DND-41 (cell line): ENCODE measurements at regions not wholly inside any gene's neighbourhood (a gene's known extent, or its start where the extent isn't known, plus 50 kb on each side); places are given as distances from the start of the nearest gene placed in this dataset.
"Not testable (repeated sequence)": the region's sequence is repeated elsewhere in the genome, so short reads cannot be mapped to it uniquely, and the experiment has no call there.

Source experiments
- ATAC-seq: fragments of 200-7000 bp; cut with Tn5 transposase; 3 replicates; pipeline ENCODE4 v1.9.1; 2021; ENCODE audit warnings: low read depth; ENCODE audit not compliant: insufficient read depth
- DNase-seq: peaks from one replicate; pipeline ENCODE4 v3.0.0-alpha.2; 2020
- H2AFZ ChIP-seq: 2 replicates; pipeline ENCODE4 v1.6.0; 2012; ENCODE audit warnings: low read depth, low read length
- H3K27ac ChIP-seq: 2 replicates; pipeline ENCODE4 v1.5.1; 2012; ENCODE audit warnings: low read length, inconsistent platforms
- H3K27me3 ChIP-seq: fragments of 200-600 bp; sonication (generic); 2 replicates; pipeline ENCODE4 v1.6.0; 2012; ENCODE audit warnings: low read length, mild to moderate bottlenecking, inconsistent platforms; ENCODE audit not compliant: insufficient read depth, poor library complexity
- H3K36me3 ChIP-seq: 2 replicates; pipeline ENCODE4 v1.5.1; 2012; ENCODE audit warnings: low read length, inconsistent platforms; ENCODE audit not compliant: insufficient read depth
- H3K4me1 ChIP-seq: 2 replicates; pipeline ENCODE4 v1.5.1; 2012; ENCODE audit warnings: mild to moderate bottlenecking, low read length; ENCODE audit not compliant: insufficient read depth
- H3K4me2 ChIP-seq: 2 replicates; pipeline ENCODE4 v1.6.0; 2012; ENCODE audit warnings: mild to moderate bottlenecking, moderate library complexity, low read length, inconsistent platforms; ENCODE audit not compliant: insufficient read depth
- H3K4me3 ChIP-seq, 2 experiments: fragments of 200-600 bp in 1 of 2; shearing (Covaris generic) in 1 of 2; 2 replicates each; pipeline ENCODE4 v1.5.1; 2012 to 2016; ENCODE audit warnings: inconsistent platforms in 2 of 2, low read length in 2 of 2, mild to moderate bottlenecking in 2 of 2, low read depth in 1 of 2, moderate library complexity in 1 of 2
- H3K79me2 ChIP-seq: 2 replicates; pipeline ENCODE4 v1.6.0; 2012; ENCODE audit warnings: low read length, inconsistent platforms; ENCODE audit not compliant: insufficient read depth
- H3K9ac ChIP-seq: 2 replicates; pipeline ENCODE4 v1.6.0; 2012; ENCODE audit warnings: low read depth, mild to moderate bottlenecking, inconsistent platforms, low read length, moderate library complexity
- H3K9me3 ChIP-seq: 2 replicates; pipeline ENCODE4 v1.5.1; 2012; ENCODE audit warnings: low read length, moderate library complexity, mild to moderate bottlenecking, inconsistent platforms; ENCODE audit not compliant: insufficient read depth, severe bottlenecking
- H4K20me1 ChIP-seq: 2 replicates; pipeline ENCODE4 v1.6.0; 2012; ENCODE audit warnings: low read length; ENCODE audit not compliant: insufficient read depth
- EZH2 ChIP-seq: IDR thresholded peaks from 3 replicates; pipeline ENCODE4 v1.6.1; 2012; ENCODE audit warnings: borderline replicate concordance, low read depth, mild to moderate bottlenecking, moderate library complexity, low read length, inconsistent platforms; ENCODE audit not compliant: severe bottlenecking
- TF ChIP-seq, protein P1 (sequence below): IDR thresholded peaks from 2 replicates; pipeline ENCODE4 v1.5.1; 2012; ENCODE audit warnings: borderline replicate concordance, low read length, moderate library complexity, mild to moderate bottlenecking; ENCODE audit not compliant: poor library complexity, severe bottlenecking; ENCODE audit errors: extremely low read depth

DNA sequence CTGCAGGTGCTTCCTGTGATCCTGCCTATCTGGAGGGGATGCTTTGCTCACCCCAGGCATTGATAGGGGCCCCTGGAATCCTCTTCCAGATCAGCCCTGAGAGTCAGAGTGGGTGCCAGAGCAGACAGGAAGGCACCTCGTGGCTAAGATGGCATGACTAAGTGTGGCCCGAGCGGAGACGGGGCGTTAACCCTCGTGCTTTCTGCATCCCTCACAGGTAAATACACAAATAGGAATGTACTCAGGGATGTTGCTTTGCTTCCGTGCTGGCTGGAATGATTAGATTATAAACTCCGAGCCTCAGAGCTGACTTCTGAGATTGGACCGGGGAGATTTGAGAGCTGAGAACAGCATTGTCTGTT is 312.7 kb upstream of the B3GAT1 start:
- no peak for TF ChIP-seq EZH2
- TF ChIP-seq, protein P1, sequence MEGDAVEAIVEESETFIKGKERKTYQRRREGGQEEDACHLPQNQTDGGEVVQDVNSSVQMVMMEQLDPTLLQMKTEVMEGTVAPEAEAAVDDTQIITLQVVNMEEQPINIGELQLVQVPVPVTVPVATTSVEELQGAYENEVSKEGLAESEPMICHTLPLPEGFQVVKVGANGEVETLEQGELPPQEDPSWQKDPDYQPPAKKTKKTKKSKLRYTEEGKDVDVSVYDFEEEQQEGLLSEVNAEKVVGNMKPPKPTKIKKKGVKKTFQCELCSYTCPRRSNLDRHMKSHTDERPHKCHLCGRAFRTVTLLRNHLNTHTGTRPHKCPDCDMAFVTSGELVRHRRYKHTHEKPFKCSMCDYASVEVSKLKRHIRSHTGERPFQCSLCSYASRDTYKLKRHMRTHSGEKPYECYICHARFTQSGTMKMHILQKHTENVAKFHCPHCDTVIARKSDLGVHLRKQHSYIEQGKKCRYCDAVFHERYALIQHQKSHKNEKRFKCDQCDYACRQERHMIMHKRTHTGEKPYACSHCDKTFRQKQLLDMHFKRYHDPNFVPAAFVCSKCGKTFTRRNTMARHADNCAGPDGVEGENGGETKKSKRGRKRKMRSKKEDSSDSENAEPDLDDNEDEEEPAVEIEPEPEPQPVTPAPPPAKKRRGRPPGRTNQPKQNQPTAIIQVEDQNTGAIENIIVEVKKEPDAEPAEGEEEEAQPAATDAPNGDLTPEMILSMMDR = no peak
- ATAC-seq = no peak; the same call in 2 of the 3 replicates

DNA sequence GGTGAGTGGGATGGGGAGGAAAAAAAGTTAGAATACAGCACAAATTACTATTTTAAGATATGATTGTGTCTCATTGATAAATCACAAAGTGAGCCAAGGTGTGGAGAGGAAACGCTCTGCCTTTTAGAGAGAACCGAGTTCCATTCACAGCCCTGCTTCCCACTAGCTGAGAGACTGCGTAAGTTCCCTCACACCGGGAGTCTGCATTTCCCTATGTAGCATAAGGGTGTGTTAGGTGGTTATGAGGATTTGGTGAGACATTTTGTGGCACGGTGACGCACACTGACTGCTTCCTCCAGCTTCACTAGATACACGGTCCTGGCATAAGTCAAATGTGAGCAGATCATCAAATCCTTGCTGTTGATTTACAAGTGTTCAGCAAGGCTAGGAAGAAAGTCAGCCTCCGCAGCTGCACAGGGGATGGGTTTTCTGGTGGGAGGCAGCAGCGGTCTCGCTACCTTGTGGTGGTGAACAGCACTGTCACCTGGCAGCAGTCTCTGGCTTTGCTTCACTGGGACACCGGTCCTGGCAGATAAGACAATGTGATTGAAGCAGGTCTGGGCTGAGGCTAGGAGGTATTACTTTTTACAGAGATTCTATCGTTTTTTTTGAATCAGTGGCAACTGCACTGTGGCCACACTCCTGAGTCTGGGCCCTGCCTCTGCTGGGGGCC is 312.2 kb upstream of the B3GAT1 start:
- Histone ChIP-seq H3K9ac (peak overlapping the region; percentile 59), H3K4me3 (peak overlapping the region in 1 of 2 experiments; percentile 33; a peak in 2 of 4 replicates), H3K36me3 (no peaks in the 10 kb centered on the region), H4K20me1 (no peaks in the 10 kb centered on the region), H3K9me3 (no peaks in the 10 kb centered on the region), H3K4me2 (peak overlapping the region; percentile 55), H3K4me1 (peaks cover 88% of the 10 kb centered on the region), H2AFZ (peak overlapping the region; percentile 18; the same call in 1 of the 2 replicates), H3K27me3 (no peaks in the 10 kb centered on the region), H3K27ac (peak overlapping the region; percentile 98), H3K79me2 (no peaks in the 10 kb centered on the region)
- TF ChIP-seq, protein P1 = peak; percentile 66
- no peak for TF ChIP-seq EZH2
- ATAC-seq (peak; percentile 84), DNase-seq (peak; percentile 93)

More for the DNA sequence above, 312.7 kb upstream of the B3GAT1 start:
- peaks cover 88% of the 10 kb centered on the region for H3K4me1 ChIP-seq
- H3K27ac ChIP-seq = peak overlapping the region; percentile 98
- H3K27me3 ChIP-seq = no peaks in the 10 kb centered on the region
- H3K9me3 ChIP-seq = no peaks in the 10 kb centered on the region
- no peaks in the 10 kb centered on the region for H3K79me2 ChIP-seq
- no peaks in the 10 kb centered on the region for H3K36me3 ChIP-seq
- H3K4me2 ChIP-seq = peak overlapping the region; percentile 55
- no peak overlapping the region; the same call in 1 of the 2 replicates for H2AFZ ChIP-seq
- H3K9ac ChIP-seq = peak overlapping the region; percentile 59
- H4K20me1 ChIP-seq = no peaks in the 10 kb centered on the region
- no peak for DNase-seq
- peak overlapping the region in 1 of 2 experiments; percentile 26; a peak in 1 of 4 replicates for H3K4me3 ChIP-seq

DNA sequence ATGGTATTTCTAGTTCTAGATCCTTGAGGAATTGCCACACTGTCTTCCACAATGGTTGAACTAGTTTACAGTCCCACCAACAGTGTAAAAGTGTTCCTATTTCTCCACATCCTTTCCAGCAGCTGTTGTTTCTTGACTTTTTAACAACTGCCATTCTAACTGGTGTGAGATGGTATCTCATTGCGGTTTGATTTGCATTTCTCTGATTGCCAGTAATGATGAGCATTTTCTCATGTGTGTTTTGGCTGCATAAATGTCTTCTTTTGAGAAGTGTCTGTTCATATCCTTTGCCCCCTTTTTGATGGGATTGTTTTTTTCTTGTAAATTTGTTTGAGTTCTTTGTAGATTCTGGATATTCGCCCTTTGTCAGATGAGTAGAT is 308.6 kb upstream of the B3GAT1 start:
- Histone ChIP-seq H3K27ac (peak overlapping the region; percentile 91), H3K4me1 (peaks cover 93% of the 10 kb centered on the region), H3K9ac (peak overlapping the region; percentile 40; the same call in 1 of the 2 replicates)
- H4K20me1 ChIP-seq, H3K79me2 ChIP-seq, H3K4me3 ChIP-seq, H3K27me3 ChIP-seq, H2AFZ ChIP-seq, H3K4me2 ChIP-seq, H3K9me3 ChIP-seq, H3K36me3 ChIP-seq, ATAC-seq: not testable (repeated sequence)
- peak; percentile 60 for DNase-seq

DNA sequence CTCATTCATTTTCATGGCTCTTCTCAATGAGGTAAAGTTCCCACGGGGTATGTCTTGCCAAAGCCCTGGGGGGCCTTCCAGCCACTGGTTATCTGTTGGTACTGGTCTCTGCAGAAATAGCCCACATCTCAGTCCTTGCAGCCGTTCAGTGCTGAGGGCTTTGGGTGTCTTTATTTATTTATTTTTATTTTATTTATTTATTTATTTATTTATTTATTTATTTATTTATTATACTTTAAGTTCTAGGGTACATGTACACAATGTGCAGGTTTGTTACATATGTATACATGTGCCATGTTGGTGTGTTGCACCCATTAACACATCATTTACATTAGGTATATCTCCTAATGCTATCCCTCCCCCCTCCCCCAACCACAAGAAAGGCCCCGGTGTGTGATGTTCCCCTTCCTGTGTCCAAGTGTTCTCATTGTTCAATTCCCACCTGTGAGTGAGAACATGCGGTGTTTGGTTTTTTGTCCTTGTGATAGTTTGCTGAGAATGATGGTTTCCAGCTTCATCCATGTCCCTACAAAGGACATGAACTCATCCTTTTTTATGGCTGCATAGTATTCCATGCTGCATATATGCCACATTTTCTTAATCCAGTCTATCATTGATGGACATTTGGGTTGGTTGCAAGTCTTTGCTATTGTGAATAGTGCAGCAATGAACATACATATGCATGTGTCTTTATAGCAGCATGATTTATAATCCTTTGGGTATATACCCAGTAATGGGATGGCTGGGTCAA is 308.1 kb upstream of the B3GAT1 start:
- not testable (repeated sequence) for H3K36me3 ChIP-seq

More for the DNA sequence above, 308.1 kb upstream of the B3GAT1 start:
- Histone ChIP-seq H3K4me3 (peak overlapping the region in 1 of 2 experiments; percentile 8; a peak in 1 of 4 replicates), H3K4me1 (peaks cover 93% of the 10 kb centered on the region), H3K9ac (peak overlapping the region; percentile 31), H3K27ac (peak overlapping the region; percentile 91)
- ATAC-seq, H3K4me2 ChIP-seq, H3K79me2 ChIP-seq, H2AFZ ChIP-seq, H3K27me3 ChIP-seq, H3K9me3 ChIP-seq, H4K20me1 ChIP-seq: not testable (repeated sequence)
- DNase-seq = peak; percentile 50
